SU-DHL-6 (cell line): ENCODE measurements at regions not wholly inside any gene's neighbourhood (a gene's known extent, or its start where the extent isn't known, plus 50 kb on each side); places are given as distances from the start of the nearest gene placed in this dataset.

ENCODE experiments used
- H2AFZ ChIP-seq: fragments of 200-600 bp; sonication (generic); 2 replicates; pipeline ENCODE4 v1.6.1; 2014; ENCODE audit warnings: low read depth, mild to moderate bottlenecking, moderate library complexity, mixed read lengths, antibody characterized with exemption, low read length; ENCODE audit not compliant: severe bottlenecking
- H3F3A ChIP-seq: fragments of 200-600 bp; shearing (Covaris generic); 2 replicates; pipeline ENCODE4 v1.6.0; 2016; ENCODE audit warnings: antibody characterized with exemption, mild to moderate bottlenecking; ENCODE audit not compliant: insufficient read depth
- H3K27ac ChIP-seq: fragments of 200-600 bp; sonication (generic); 2 replicates; pipeline ENCODE4 v1.5.1; 2016; ENCODE audit warnings: low read depth, mild to moderate bottlenecking, low read length, moderate library complexity, mixed read lengths
- H3K27me3 ChIP-seq: fragments of 200-600 bp; sonication (generic), shearing (Covaris generic); 2 replicates; pipeline ENCODE4 v1.6.0; 2014; ENCODE audit warnings: mild to moderate bottlenecking, low read length
- H3K36me3 ChIP-seq: fragments of 200-600 bp; sonication (generic); 2 replicates; pipeline ENCODE4 v1.6.1; 2014; ENCODE audit warnings: mild to moderate bottlenecking, low read length, mixed read lengths
- H3K4me2 ChIP-seq: fragments of 300-600, 200-600 bp; shearing (Covaris generic), sonication (generic); 2 replicates; pipeline ENCODE4 v1.6.0; 2014; ENCODE audit warnings: low read length, low read depth, mild to moderate bottlenecking; ENCODE audit not compliant: poor library complexity, severe bottlenecking
- H3K4me3 ChIP-seq: fragments of 200-600 bp; sonication (generic); 2 replicates; pipeline ENCODE4 v1.5.1; 2014; ENCODE audit warnings: antibody characterized with exemption, low read length, mild to moderate bottlenecking, mixed read lengths; ENCODE audit not compliant: insufficient read depth, poor library complexity, severe bottlenecking
- H3K79me2 ChIP-seq: fragments of 200-600 bp; sonication (generic); 2 replicates; pipeline ENCODE4 v1.6.1; 2014; ENCODE audit warnings: mild to moderate bottlenecking, low read length, moderate library complexity; ENCODE audit not compliant: insufficient read depth
- H3K9ac ChIP-seq: fragments of 200-600 bp; sonication (generic); 2 replicates; pipeline ENCODE4 v1.7.0; 2014; ENCODE audit warnings: mild to moderate bottlenecking, low read length
- H3K9me2 ChIP-seq: fragments of 200-600 bp; sonication (generic); replicated peaks from 2 replicates; pipeline ENCODE4 v1.6.1; 2014; ENCODE audit warnings: low read length; ENCODE audit not compliant: insufficient read depth
- H3K9me3 ChIP-seq: fragments of 200-600 bp; sonication (generic); 2 replicates; pipeline ENCODE4 v1.6.1; 2014; ENCODE audit warnings: low read length, mixed read lengths; ENCODE audit not compliant: insufficient read depth
- H4K20me1 ChIP-seq: fragments of 200-600 bp; sonication (generic); 2 replicates; pipeline ENCODE4 v1.6.1; 2014; ENCODE audit warnings: low read depth, mild to moderate bottlenecking, antibody characterized with exemption, low read length, moderate library complexity, mixed read lengths
- EZH2phosphoT487 ChIP-seq: fragments of 200-600 bp; sonication (generic), shearing (Covaris generic); conservative IDR thresholded peaks from 2 replicates; pipeline ENCODE4 v1.6.1; 2018; ENCODE audit warnings: mild to moderate bottlenecking, antibody characterized with exemption, low read length, moderate library complexity, mixed read lengths
- TF ChIP-seq, protein P1 (sequence below): fragments of 200-600 bp; sonication (generic); IDR thresholded peaks from one replicate; pipeline ENCODE4 v1.5.1; 2017; ENCODE audit warnings: antibody characterized with exemption, mild to moderate bottlenecking, low read length, moderate library complexity; ENCODE audit not compliant: insufficient read depth, poor library complexity, severe bottlenecking

GRCh38 chr10:58026036-58026435, 241.7 kb downstream of the IPMK start:
- no peak overlapping the region for H2AFZ ChIP-seq
- no peaks in the 10 kb centered on the region for H3K9me2 ChIP-seq

DNA sequence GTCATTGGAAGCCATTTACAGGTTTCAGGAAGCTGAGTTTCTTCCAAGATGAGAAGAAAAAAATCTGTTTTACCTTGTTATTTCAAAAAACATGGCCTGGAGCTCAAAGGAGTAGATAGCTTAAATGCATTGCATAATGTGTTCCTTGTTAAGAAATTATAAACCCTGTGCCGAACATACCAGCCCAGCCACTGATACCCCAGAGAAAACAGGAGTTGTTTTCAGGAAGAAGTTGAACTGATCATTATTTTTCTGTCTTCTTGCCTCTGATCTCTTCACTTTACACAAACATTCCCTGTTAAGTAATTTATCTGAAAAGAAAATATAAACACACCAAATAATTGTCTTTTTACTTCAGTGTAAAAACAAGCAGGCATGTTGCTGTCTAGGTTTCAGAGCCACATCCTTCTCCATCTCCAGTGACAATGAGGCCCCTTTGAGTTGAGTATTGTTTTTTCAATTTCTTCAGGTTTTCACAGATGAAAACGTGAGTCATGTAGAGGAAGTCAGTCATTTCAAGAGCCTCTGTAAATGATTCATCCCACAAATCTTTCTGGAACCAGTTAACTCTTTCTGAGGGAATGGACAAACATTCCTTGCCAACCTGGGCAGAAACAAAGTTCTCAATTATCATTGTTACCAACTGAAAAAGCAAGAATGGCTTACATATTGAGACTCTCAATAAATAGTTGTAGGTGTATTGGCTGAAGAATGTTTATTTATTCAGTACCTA, 244.2 kb downstream of the IPMK start:
- no peak overlapping the region for H3K4me2 ChIP-seq
- no peaks in the 10 kb centered on the region for H3F3A ChIP-seq
- no peak overlapping the region for H2AFZ ChIP-seq
- TF ChIP-seq, protein P1, sequence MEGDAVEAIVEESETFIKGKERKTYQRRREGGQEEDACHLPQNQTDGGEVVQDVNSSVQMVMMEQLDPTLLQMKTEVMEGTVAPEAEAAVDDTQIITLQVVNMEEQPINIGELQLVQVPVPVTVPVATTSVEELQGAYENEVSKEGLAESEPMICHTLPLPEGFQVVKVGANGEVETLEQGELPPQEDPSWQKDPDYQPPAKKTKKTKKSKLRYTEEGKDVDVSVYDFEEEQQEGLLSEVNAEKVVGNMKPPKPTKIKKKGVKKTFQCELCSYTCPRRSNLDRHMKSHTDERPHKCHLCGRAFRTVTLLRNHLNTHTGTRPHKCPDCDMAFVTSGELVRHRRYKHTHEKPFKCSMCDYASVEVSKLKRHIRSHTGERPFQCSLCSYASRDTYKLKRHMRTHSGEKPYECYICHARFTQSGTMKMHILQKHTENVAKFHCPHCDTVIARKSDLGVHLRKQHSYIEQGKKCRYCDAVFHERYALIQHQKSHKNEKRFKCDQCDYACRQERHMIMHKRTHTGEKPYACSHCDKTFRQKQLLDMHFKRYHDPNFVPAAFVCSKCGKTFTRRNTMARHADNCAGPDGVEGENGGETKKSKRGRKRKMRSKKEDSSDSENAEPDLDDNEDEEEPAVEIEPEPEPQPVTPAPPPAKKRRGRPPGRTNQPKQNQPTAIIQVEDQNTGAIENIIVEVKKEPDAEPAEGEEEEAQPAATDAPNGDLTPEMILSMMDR = no peak
- TF ChIP-seq EZH2phosphoT487 = no peak
- H3K36me3 ChIP-seq = no peaks in the 10 kb centered on the region
- H3K4me3 ChIP-seq = no peak overlapping the region
- no peaks in the 10 kb centered on the region for H3K9me3 ChIP-seq
- H4K20me1 ChIP-seq = no peaks in the 10 kb centered on the region
- no peaks in the 10 kb centered on the region for H3K79me2 ChIP-seq
- H3K27ac ChIP-seq = no peak overlapping the region
- no peaks in the 10 kb centered on the region; the same call in 1 of the 2 replicates for H3K27me3 ChIP-seq
- H3K9me2 ChIP-seq = no peaks in the 10 kb centered on the region
- no peak overlapping the region for H3K9ac ChIP-seq

More at GRCh38 chr10:58026036-58026435, 241.7 kb downstream of the IPMK start:
- Histone ChIP-seq H3K9me3 (no peaks in the 10 kb centered on the region), H3K36me3 (no peaks in the 10 kb centered on the region), H4K20me1 (no peaks in the 10 kb centered on the region), H3K4me2 (no peak overlapping the region), H3K79me2 (no peaks in the 10 kb centered on the region), H3K27me3 (no peaks in the 10 kb centered on the region; the same call in 1 of the 2 replicates), H3K4me3 (no peak overlapping the region), H3K27ac (no peak overlapping the region), H3F3A (no peaks in the 10 kb centered on the region), H3K9ac (no peak overlapping the region)
- no peak for TF ChIP-seq EZH2phosphoT487
- TF ChIP-seq, protein P1 = no peak

DNA sequence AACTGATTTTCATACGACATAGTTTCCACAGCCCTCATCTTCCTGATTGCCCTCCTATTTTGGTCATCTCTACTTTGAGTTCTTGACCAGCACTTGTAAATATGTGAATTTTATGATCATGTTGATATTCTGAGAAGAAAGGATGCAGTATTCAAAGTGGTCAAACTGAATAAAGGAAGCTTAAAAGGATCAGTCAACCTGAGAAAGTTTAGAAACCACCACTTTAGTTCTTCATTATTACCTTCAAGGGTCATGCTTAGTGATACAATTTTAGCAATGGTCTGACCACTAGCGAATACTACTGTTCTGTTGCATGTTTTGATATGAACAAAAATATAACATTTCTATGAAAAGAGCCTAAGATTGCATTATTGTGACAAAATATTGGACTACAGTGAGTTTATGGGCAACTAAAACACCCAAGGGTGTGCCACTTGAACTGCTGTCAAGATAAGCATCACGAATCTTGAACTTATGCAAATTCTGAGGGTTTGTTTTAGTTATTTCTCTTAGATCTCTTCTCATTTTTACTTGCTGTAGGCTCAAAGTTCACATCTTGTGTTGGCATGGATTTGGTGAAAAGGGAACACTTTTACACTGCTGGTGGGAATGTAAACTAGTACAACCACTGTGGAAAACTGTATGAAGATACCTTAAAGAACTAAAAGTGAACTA, 247.7 kb downstream of the IPMK start:
- no peak overlapping the region for H3K27ac ChIP-seq
- H4K20me1 ChIP-seq = no peaks in the 10 kb centered on the region
- H3F3A ChIP-seq = no peaks in the 10 kb centered on the region
- H3K79me2 ChIP-seq = no peaks in the 10 kb centered on the region
- TF ChIP-seq, protein P1 = no peak
- no peak for TF ChIP-seq EZH2phosphoT487
- no peaks in the 10 kb centered on the region for H3K9me3 ChIP-seq
- no peak overlapping the region for H3K9ac ChIP-seq
- no peak overlapping the region for H3K4me2 ChIP-seq
- no peaks in the 10 kb centered on the region for H3K36me3 ChIP-seq
- no peak overlapping the region for H3K4me3 ChIP-seq
- H3K27me3 ChIP-seq = no peaks in the 10 kb centered on the region; the same call in 1 of the 2 replicates
- H2AFZ ChIP-seq = no peak overlapping the region
- H3K9me2 ChIP-seq = no peaks in the 10 kb centered on the region
